Right atrium auricular region (tissue), 2 donors: ENCODE measurements at regions not wholly inside any gene's neighbourhood (a gene's known extent, or its start where the extent isn't known, plus 50 kb on each side); places are given as distances from the start of the nearest gene placed in this dataset.

Source experiments
- DNase-seq: peaks from one replicate; pipeline ENCODE4 v3.0.0-alpha.2; 2019; ENCODE audit warnings: low spot score
- H3K27ac ChIP-seq, 2 donors: fragments of 200-600 bp; sonication (generic); 1 replicate in 1 of 2; 2 replicates in 1 of 2; pipeline ENCODE4 v1.5.1; 2016 to 2019
- H3K27me3 ChIP-seq, 2 donors: fragments of 200-600 bp; sonication (generic); one replicate each; pipeline versions ENCODE4 v1.5.1 to v1.6.0; 2017 to 2019
- H3K36me3 ChIP-seq: fragments of 200-600 bp; sonication (generic); one replicate; pipeline ENCODE4 v1.5.1; 2016
- H3K4me1 ChIP-seq, 2 donors: fragments of 200-600 bp; sonication (generic); one replicate each; pipeline versions ENCODE4 v1.5.1 to v1.6.0; 2017 to 2019
- H3K4me3 ChIP-seq, 2 donors: fragments of 200-600 bp; sonication (generic); 1 replicate in 1 of 2; 2 replicates in 1 of 2; pipeline ENCODE4 v1.5.1; 2017 to 2019; ENCODE audit warnings: mild to moderate bottlenecking in 1 of 2, moderate library complexity in 1 of 2
- H3K9me3 ChIP-seq, 2 donors: fragments of 200-600 bp; sonication (generic); one replicate each; pipeline ENCODE4 v1.5.1; 2019
- CTCF ChIP-seq, 2 donors: fragments of 200-600 bp; sonication (generic); IDR thresholded peaks; one replicate each; pipeline ENCODE4 v1.5.1; 2019; ENCODE audit warnings: antibody characterized with exemption in 2 of 2

GRCh38 chr6:108748959-108749358 is 99.3 kb upstream of the ARMC2 start:
- H3K4me3 ChIP-seq, result no peak overlapping the region
- DNase-seq, result no peak
- no peaks in the 10 kb centered on the region for H3K36me3 ChIP-seq
- H3K9me3 ChIP-seq, result no peaks in the 10 kb centered on the region
- H3K27ac ChIP-seq, result no peak overlapping the region
- no peaks in the 10 kb centered on the region for H3K27me3 ChIP-seq
- peaks cover 0 to 4% of the 10 kb centered on the region in 2 donors for H3K4me1 ChIP-seq
- no peak for TF ChIP-seq CTCF (IDR thresholded peaks at IDR 0.05)

- Histone ChIP-seq H3K4me1 (peaks cover 0 to 10% of the 10 kb centered on the region in 2 donors), H3K27me3 (no peaks in the 10 kb centered on the region), H3K9me3 (no peaks in the 10 kb centered on the region), H3K4me3 (no peak overlapping the region), H3K36me3 (no peaks in the 10 kb centered on the region), H3K27ac (no peak overlapping the region)
- no peak for DNase-seq
- TF ChIP-seq CTCF (IDR thresholded peaks at IDR 0.05), result no peak
These were observed 97.4 kb upstream of the ARMC2 start for GRCh38 chr6:108750801-108751200.

- no peak for TF ChIP-seq CTCF (IDR thresholded peaks at IDR 0.05)
- Histone ChIP-seq H3K27me3 (no peaks in the 10 kb centered on the region), H3K27ac (no peak overlapping the region), H3K4me3 (no peak overlapping the region), H3K36me3 (no peaks in the 10 kb centered on the region), H3K9me3 (no peaks in the 10 kb centered on the region), H3K4me1 (peaks cover 0 to 15% of the 10 kb centered on the region in 2 donors)
- DNase-seq, result no peak
These were observed 96.9 kb upstream of the ARMC2 start for GRCh38 chr6:108751282-108751681.

GRCh38 chr6:108751851-108752732 is 96.1 kb upstream of the ARMC2 start:
- no peaks in the 10 kb centered on the region for H3K27me3 ChIP-seq
- no peak for TF ChIP-seq CTCF (IDR thresholded peaks at IDR 0.05)
- H3K27ac ChIP-seq, result no peak overlapping the region
- no peaks in the 10 kb centered on the region for H3K9me3 ChIP-seq
- no peaks in the 10 kb centered on the region for H3K36me3 ChIP-seq
- H3K4me1 ChIP-seq, result peaks cover 0 to 15% of the 10 kb centered on the region in 2 donors
- DNase-seq, result no peak
- H3K4me3 ChIP-seq, result no peak overlapping the region

- H3K27me3 ChIP-seq, result no peaks in the 10 kb centered on the region
- no peak overlapping the region for H3K27ac ChIP-seq
- no peak for DNase-seq
- no peaks in the 10 kb centered on the region for H3K9me3 ChIP-seq
- H3K4me3 ChIP-seq, result no peak overlapping the region
- no peak for TF ChIP-seq CTCF (IDR thresholded peaks at IDR 0.05)
- no peaks in the 10 kb centered on the region for H3K36me3 ChIP-seq
- peaks cover 0 to 15% of the 10 kb centered on the region in 2 donors for H3K4me1 ChIP-seq
These were observed 95.3 kb upstream of the ARMC2 start for GRCh38 chr6:108752733-108753590.
